HEK293 (cell line): ENCODE measurements at regions not wholly inside any gene's neighbourhood (a gene's known extent, or its start where the extent isn't known, plus 50 kb on each side); places are given as distances from the start of the nearest gene placed in this dataset.

ENCODE experiments used
- CTCF ChIP-seq: fragments of 450-650 bp; formaldehyde crosslinking; IDR thresholded peaks from 2 replicates; pipeline ENCODE4 v1.5.1; 2016; ENCODE audit warnings: missing biosample characterization, missing genetic modification characterization
- GLIS1 ChIP-seq: fragments of 450-650 bp; formaldehyde crosslinking; IDR thresholded peaks from 2 replicates; pipeline ENCODE4 v1.5.1; 2016; ENCODE audit warnings: missing biosample characterization, missing genetic modification characterization
- HOXD13 ChIP-seq: sonication (generic); formaldehyde crosslinking; IDR thresholded peaks from 2 replicates; pipeline ENCODE4 v1.8.0; 2022; ENCODE audit warnings: missing genetic modification reagents, borderline replicate concordance
- KLF8 ChIP-seq: fragments of 450-650 bp; formaldehyde crosslinking; IDR thresholded peaks from 2 replicates; pipeline ENCODE4 v1.5.1; 2016; ENCODE audit warnings: missing biosample characterization, missing genetic modification characterization
- PRDM4 ChIP-seq: fragments of 450-650 bp; formaldehyde crosslinking; IDR thresholded peaks from 2 replicates; pipeline ENCODE4 v1.5.1; 2017; ENCODE audit warnings: missing biosample characterization, missing genetic modification characterization
- ZNF211 ChIP-seq: fragments of 450-650 bp; formaldehyde crosslinking; IDR thresholded peaks from 2 replicates; pipeline ENCODE4 v1.5.1; 2016; ENCODE audit warnings: low read depth, missing biosample characterization, missing genetic modification characterization
- ZNF23 ChIP-seq: fragments of 450-650 bp; formaldehyde crosslinking; IDR thresholded peaks from 2 replicates; pipeline ENCODE4 v1.5.1; 2016; ENCODE audit warnings: missing biosample characterization, missing genetic modification characterization, borderline replicate concordance
- ZNF274 ChIP-seq, 2 experiments: fragments of 200-500 bp in 1 of 2; fragments of 450-650 bp in 1 of 2; sonication (Bioruptor generic) in 1 of 2; formaldehyde crosslinking in 1 of 2; IDR thresholded peaks; 2 replicates each; pipeline versions ENCODE4 v1.5.1 to v1.6.1; 2014 to 2016; ENCODE audit warnings: borderline replicate concordance in 1 of 2, inconsistent platforms in 1 of 2, low read length in 1 of 2, missing biosample characterization in 1 of 2, missing genetic modification characterization in 1 of 2
- ZNF416 ChIP-seq: fragments of 450-650 bp; formaldehyde crosslinking; IDR thresholded peaks from 2 replicates; pipeline ENCODE4 v1.5.1; 2016; ENCODE audit warnings: missing biosample characterization, missing genetic modification characterization

- TF ChIP-seq PRDM4: no peak
- no peak for TF ChIP-seq HOXD13 (CRISPR knock-in tag)
- TF ChIP-seq CTCF (tag by site-specific recombination): no peak
- TF ChIP-seq KLF8 (tag by site-specific recombination): no peak
- TF ChIP-seq ZNF416 (tag by site-specific recombination): no peak
- no peak for TF ChIP-seq ZNF211
- no peak for TF ChIP-seq ZNF23 (tag by site-specific recombination)
- no peak for TF ChIP-seq ZNF274 (IDR thresholded peaks at IDR 0.05; ENCODE audit: low read length)
- no peak for TF ChIP-seq ZNF274 (tag by site-specific recombination; IDR thresholded peaks at IDR 0.05; ENCODE audit: borderline replicate concordance)
- no peak for TF ChIP-seq GLIS1 (tag by site-specific recombination)
Observed at GRCh38 chr6:9914951-9915350, 499.9 kb downstream of the TFAP2A start.
